Upper lobe of right lung (tissue), 1 donor: ENCODE measurements at regions not wholly inside any gene's neighbourhood (a gene's known extent, or its start where the extent isn't known, plus 50 kb on each side); places are given as distances from the start of the nearest gene placed in this dataset.

Source experiments
- ATAC-seq: fragments of 200-7000 bp; cut with Tn5 transposase; one replicate; pipeline ENCODE4 v1.9.1; 2020; ENCODE audit warnings: mild to moderate bottlenecking, moderate library complexity
- DNase-seq: peaks from one replicate; pipeline ENCODE4 v3.0.0-alpha.2; 2020
- H3K27ac ChIP-seq: fragments of 200-600 bp; one replicate; pipeline ENCODE4 v1.8.0; 2022
- H3K27me3 ChIP-seq: fragments of 200-600 bp; one replicate; pipeline ENCODE4 v1.8.0; 2022; ENCODE audit warnings: mild to moderate bottlenecking
- H3K36me3 ChIP-seq: fragments of 200-600 bp; one replicate; pipeline ENCODE4 v1.8.0; 2022
- H3K4me1 ChIP-seq: fragments of 200-600 bp; one replicate; pipeline ENCODE4 v1.8.0; 2022
- H3K4me3 ChIP-seq: fragments of 200-600 bp; one replicate; pipeline ENCODE4 v1.8.0; 2022; ENCODE audit warnings: mild to moderate bottlenecking
- H3K9me3 ChIP-seq: fragments of 200-600 bp; one replicate; pipeline ENCODE4 v1.8.0; 2022
- CTCF ChIP-seq: fragments of 200-600 bp; IDR thresholded peaks from one replicate; pipeline ENCODE4 v1.8.0; 2022; ENCODE audit warnings: antibody characterized with exemption
- intact Hi-C: fragments of 100-400 bp; cut with DNase I; formaldehyde crosslinking; loops from one replicate; pipeline ENCODE4 v1.11.0; 2022
- donor health status: DM: no; HTN: yes; CAD: no; lungs with severe emphysema.

- Histone ChIP-seq H3K9me3 (no peaks in the 10 kb centered on the region), H3K36me3 (no peaks in the 10 kb centered on the region), H3K4me1 (no peaks in the 10 kb centered on the region), H3K4me3 (no peak overlapping the region), H3K27me3 (no peaks in the 10 kb centered on the region), H3K27ac (no peak overlapping the region)
- ATAC-seq (peak; percentile 30), DNase-seq (no peak)
- no peak for TF ChIP-seq CTCF
- intact Hi-C loops = no loop called here
These were observed 122.0 kb downstream of the PTCSC3 start for GRCh38 chr14:36054353-36055051.

GRCh38 chr14:36052681-36053080 lies 123.8 kb downstream of the PTCSC3 start:
- no peak for TF ChIP-seq CTCF
- H3K27me3 ChIP-seq = no peaks in the 10 kb centered on the region

DNA sequence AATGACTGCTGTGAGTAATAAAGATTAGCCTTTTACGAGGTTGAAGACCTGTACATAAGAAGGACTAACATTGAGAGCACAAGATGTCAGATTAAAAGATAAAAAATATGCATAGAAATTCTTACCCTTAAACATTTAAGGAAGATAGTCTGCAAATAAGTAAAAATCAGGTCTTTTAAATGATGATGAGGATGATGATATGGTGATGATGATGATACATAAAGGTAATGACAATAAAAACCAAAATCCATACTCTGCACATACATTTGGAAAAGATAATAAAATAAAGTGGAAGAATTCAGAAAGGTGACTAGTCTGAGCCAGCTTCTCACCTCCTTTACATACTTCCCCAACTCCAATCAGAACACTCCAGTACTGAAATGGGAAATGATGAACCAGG lies 124.5 kb downstream of the PTCSC3 start:
- Histone ChIP-seq H3K9me3 (no peaks in the 10 kb centered on the region), H3K36me3 (no peaks in the 10 kb centered on the region), H3K4me3 (no peak overlapping the region), H3K4me1 (no peaks in the 10 kb centered on the region), H3K27me3 (no peaks in the 10 kb centered on the region), H3K27ac (no peak overlapping the region)
- ATAC-seq = no peak
- intact Hi-C loops = no loop called here
- no peak for DNase-seq
- TF ChIP-seq CTCF = no peak

More at GRCh38 chr14:36052681-36053080, 123.8 kb downstream of the PTCSC3 start:
- ATAC-seq (no peak), DNase-seq (no peak)
- Histone ChIP-seq H3K36me3 (no peaks in the 10 kb centered on the region), H3K4me3 (no peak overlapping the region), H3K27ac (no peak overlapping the region), H3K4me1 (no peaks in the 10 kb centered on the region), H3K9me3 (no peaks in the 10 kb centered on the region)
- intact Hi-C loops = no loop called here

DNA sequence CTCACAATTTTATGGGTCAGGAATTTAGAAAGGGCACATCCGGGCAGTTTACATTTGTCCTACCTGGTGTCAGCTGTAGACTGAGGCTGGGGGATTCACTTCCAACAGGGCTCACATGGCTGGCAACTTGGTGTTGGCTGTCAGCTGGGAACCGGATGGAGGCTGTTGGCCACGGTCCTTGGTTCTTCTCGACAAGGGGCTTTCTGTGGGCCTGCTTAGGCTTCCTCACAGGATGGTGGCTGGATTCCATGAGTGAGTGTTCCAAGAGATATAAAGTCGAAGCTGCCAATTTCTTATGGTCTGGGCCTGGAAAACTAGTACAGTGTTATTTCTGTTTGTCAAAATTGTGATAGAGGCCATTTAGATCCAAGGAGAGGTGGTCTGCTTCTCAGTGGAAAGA lies 127.9 kb downstream of the PTCSC3 start:
- TF ChIP-seq CTCF = no peak
- intact Hi-C loops = no loop called here
- DNase-seq (no peak), ATAC-seq (no peak)
- H3K36me3 ChIP-seq = no peaks in the 10 kb centered on the region
- H3K4me1 ChIP-seq = no peaks in the 10 kb centered on the region
- no peak overlapping the region for H3K27ac ChIP-seq
- H3K4me3 ChIP-seq = no peak overlapping the region
- no peaks in the 10 kb centered on the region for H3K27me3 ChIP-seq
- no peaks in the 10 kb centered on the region for H3K9me3 ChIP-seq

- no peaks in the 10 kb centered on the region for H3K27me3 ChIP-seq
- H3K4me3 ChIP-seq = no peak overlapping the region
- intact Hi-C loops = no loop called here
- no peak for DNase-seq
- no peaks in the 10 kb centered on the region for H3K4me1 ChIP-seq
- no peak overlapping the region for H3K27ac ChIP-seq
- TF ChIP-seq CTCF = no peak
- H3K36me3 ChIP-seq = no peaks in the 10 kb centered on the region
- ATAC-seq = no peak
- H3K9me3 ChIP-seq = no peaks in the 10 kb centered on the region
These were observed 128.6 kb downstream of the PTCSC3 start for GRCh38 chr14:36047912-36048311.

DNA sequence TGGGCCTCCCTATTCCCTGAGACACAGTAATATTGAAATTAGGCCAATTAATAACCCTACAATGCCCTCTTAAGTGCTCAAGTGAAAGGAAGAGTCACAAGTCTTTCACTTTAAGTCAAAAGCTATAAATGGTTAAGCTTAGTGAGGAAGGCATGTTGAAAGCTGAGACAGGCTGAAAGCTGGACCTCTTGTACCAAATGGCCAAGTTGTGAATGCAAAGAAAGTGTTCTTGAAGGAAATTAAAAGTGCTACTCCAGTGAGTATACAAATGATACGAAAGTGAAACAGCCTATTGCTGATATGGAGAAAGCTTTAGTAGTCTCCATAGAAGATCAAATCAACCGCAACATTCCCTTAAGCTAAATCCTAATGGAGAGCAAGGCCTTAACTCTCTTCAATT lies 140.8 kb downstream of the PTCSC3 start:
- no peaks in the 10 kb centered on the region for H3K4me1 ChIP-seq
- intact Hi-C loops = no loop called here
- H3K36me3 ChIP-seq = no peaks in the 10 kb centered on the region
- DNase-seq = no peak
- no peaks in the 10 kb centered on the region for H3K9me3 ChIP-seq
- H3K27ac ChIP-seq = no peak overlapping the region
- H3K27me3 ChIP-seq = no peaks in the 10 kb centered on the region
- no peak overlapping the region for H3K4me3 ChIP-seq
- no peak for TF ChIP-seq CTCF
- no peak for ATAC-seq
